Right kidney (tissue), 1 donor: ENCODE measurements at regions not wholly inside any gene's neighbourhood (a gene's known extent, or its start where the extent isn't known, plus 50 kb on each side); places are given as distances from the start of the nearest gene placed in this dataset.

ENCODE experiments used
- DNase-seq: peaks from one replicate; pipeline ENCODE4 v3.0.0-alpha.2; 2016

DNA sequence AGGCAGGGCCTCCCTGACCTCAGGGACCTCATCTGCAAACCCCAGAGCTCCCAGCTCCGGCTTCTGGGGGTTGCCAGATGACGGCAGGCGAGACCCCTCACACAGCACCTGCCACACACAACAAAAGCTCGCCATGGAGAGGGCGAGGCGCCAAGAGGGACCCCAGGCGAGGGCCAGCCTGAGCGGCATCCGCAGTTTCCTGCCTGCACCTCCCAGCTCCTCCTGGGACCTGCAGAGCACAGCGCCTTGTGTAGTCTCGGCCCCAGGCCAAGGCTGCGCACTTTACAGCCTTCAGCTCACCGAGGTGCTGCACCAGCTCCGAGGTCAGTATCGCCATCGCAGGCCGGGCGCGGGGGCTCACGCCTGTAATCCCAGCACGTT is 82.4 kb upstream of the ADAMTS2 start:
- DNase-seq, result no peak

DNA sequence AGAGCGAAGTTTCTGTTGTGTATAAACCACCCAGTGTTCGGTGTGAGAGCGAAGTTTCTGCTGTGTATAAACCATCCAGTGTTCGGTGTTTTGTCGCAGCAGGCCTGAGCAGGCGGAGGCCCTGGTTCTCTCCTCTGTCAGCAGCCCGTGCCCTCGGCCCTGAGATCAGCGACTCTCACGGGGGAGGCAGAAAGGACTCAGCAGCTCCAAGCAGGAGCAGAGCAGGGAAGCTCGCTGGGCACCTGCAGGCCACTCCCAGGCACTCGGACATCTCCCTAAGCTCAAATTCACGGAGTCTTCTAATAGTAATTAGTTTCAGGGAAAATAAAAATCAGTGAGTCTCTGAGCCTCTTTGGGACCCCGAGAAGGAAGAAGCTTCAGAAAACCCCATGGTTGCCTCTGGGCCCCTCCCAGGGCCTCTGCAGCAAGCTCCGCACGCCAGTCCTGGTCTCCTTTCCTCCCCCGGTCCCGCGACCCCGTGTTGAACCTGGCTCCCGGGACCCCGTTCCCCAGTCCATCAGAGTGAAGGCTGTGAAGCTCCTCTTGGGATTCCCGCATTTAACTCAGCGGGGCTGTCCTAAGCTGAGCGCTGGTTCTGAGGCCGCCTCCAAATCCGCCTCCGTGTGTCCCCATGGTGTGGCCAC is 81.9 kb upstream of the ADAMTS2 start:
- no peak for DNase-seq

DNA sequence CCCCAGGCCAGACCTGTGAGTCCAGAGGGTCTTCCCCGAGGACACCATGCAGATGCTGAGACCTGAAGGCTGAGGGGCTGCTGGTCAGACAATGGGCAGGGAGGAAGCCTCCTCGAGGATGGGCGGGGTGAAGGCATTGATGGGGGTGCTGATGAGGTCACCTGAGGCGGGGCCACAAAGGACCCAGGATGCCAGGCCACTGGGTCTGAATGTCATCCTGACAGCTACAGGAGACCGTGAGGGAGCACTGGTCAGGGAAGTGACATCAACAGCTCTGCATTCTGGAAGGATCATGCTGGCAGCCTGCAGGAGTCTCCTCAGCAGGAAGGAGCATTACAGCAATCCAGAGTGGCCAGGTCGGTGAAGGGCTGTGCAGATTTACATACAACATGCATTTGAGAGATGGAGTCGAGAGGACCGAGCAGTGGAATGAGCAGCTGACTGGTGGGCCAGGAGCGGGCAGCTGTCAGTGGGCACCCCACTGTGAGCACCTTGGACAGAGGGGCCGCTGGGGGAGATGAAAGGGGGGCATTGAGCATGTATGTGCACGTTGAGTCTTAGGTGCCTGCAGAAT is 77.7 kb upstream of the ADAMTS2 start:
- no peak for DNase-seq

DNA sequence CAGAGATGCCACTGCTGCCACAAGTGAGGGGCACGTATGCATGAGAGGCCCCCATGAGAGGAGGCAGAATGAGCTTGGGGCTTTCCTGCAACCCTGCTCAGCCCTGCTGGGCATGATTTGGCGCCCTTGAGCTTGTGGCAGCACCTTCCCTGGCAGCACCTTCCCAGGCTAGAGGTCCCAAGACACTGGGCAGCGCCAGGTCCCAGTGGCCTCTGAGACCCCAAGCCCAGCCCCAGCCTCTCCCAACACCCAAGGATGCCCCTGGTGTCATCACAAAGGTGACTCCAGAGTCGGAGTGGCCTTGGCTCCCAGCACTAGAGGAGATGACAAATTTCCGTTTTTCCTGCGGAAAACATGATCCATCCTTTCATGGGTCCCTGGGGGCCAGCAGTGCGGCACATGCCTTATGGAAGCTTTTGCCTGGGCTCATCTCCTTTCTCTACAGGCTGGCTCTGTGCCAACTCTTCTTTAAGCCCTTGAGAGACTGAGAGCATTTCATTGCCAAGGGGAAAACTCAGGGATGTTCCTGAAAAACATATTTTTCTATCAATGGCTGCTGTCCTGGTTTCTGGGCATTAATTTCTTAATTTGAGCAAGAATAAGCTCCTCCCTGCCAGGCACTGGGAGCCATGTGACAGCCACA is 77.1 kb upstream of the ADAMTS2 start:
- no peak for DNase-seq

DNA sequence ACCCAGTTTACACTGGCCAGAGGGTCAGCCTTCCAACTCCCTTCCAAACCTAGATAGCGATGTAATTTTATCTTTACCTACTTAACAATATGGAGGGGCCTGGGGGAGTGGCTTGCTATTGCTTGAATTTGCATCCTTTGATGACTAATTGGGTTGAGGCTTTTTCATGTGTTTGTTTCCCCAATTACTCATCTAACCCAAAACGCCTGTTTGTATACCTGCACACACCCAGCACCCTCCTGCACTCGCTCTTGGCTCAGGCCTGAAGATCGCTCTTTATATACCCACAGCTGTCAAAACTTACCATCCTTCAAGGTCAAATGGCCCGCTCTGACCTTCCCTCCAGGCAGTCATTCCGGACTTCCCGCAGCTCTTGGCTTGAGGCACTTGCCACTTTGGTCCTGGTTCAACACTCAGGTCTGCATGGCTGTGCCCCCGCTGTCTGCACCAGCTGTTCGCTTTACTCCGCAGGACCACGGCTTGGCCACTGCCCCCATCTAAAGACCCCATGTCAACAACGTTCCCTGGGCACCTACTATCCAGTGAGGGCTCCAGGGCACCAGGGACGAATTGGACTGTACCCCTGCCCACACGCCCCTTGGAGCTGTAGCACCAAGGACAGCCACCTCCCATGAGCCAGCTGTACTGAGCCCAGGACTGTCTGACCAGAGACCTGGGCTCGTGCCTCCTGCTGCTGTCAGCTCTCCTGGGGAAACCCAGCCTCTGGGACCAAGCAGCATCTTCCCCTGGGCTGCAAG is 76.1 kb upstream of the ADAMTS2 start:
- DNase-seq, result no peak

DNA sequence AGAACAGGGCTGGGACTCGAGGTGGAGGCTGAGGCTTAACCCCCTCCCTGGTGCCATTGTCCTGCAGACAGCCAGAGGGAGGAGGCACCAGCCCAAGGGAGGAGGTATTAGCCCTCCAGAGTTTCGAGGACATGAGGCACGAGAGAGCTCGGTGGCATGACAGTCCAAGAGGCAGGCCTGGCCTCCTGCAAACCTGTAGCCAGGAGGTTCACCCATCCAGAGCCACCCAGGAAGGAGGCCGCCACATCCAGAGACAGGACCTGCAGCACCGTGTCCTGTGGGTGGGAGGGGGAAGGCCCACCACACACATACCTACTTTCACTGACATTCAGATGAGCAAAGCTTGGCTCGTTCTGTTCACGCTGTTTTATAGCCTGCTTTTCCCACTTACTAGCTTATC is 75.2 kb upstream of the ADAMTS2 start:
- no peak for DNase-seq

DNA sequence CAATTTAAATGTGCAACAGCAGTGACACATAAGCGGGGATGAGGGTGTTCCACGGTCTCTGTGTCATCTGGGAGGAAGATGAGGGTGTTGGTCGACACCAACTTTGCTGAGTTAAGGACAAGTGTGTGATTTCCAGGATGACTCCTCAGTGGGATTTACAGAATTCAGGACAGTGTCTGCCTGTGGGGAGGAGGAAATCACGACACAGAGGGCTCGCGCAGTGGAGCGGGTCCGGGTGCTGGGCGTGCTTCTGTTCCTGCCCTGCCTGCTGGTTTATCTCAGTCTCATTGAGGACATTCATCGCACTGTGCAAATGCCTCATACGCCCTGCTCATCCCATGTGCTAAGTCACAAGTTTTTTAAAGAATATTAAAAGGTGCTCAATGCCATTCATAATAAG is 73.7 kb upstream of the ADAMTS2 start:
- no peak for DNase-seq

DNA sequence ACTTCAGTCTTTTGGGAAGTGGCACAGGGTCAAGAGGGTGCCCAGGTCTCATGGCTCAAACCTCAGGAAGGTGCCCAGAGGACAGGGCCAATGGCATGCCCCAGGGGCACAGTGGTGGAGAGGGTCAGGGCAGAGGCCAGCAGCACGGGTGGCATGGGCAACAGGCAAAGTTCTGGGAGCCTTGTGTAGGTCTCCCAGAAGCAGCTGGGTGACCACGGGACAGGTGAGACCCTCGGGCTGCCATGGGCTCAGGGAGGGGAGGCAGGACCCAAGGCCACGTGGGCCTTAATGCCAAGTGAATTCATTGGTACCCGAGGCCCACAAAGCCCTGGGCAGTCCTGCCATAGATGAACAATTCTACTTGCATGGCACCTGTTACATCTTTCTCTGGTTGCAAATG is 72.4 kb upstream of the ADAMTS2 start:
- no peak for DNase-seq

DNA sequence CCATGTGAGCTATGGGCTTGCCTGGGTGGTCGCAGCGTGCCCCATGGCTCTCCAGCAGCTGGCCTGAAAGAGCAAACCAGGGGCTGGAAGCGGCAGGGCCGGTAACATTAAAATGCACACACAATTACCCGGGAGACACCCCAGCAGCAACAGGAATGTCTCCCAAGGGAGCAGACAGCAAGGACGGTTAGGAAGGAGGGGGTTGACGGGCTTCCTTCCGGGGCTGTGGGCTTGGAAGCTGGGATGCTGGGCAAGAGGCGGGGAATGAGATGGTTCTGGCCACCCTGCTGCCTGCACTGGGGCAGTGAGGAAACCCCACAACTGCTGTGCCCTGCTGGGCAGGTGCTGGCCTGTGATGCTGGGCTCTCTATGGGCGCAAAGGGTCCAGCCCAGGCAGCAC is 71.8 kb upstream of the ADAMTS2 start:
- DNase-seq, result no peak

DNA sequence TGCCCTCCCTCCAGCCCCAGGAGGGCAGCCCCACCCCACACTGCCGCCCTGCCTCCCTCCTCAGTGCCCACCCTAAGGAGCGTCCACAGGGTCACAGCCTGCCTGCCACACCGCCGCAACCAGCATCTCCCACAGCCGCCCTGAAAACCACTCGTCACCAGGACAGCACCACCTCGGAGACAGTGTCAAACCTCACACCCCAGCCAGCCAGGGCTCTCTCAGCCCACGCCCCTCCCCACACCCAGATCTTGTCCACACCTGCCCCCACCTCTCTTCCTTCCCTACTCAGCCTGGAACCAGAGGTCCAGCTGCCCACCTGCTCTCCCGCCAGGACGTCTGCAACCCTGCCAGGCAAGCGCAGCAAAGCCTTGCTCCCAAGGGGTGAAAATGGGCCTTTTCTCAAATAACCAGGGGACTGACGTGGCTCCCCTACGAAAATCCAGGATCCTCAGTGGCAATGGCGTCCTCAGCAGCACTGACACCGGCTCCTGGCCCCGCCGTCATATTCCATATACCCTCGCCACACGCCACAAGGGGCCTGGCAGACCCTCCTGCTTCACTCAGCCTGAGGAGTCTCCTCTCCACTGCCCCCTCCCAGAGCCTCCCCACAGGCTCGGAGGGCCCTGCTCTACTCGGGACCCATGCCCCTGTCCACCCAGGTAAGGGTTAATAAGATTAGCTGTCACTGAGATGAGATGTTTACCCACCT is 71.0 kb upstream of the ADAMTS2 start:
- DNase-seq, result no peak

DNA sequence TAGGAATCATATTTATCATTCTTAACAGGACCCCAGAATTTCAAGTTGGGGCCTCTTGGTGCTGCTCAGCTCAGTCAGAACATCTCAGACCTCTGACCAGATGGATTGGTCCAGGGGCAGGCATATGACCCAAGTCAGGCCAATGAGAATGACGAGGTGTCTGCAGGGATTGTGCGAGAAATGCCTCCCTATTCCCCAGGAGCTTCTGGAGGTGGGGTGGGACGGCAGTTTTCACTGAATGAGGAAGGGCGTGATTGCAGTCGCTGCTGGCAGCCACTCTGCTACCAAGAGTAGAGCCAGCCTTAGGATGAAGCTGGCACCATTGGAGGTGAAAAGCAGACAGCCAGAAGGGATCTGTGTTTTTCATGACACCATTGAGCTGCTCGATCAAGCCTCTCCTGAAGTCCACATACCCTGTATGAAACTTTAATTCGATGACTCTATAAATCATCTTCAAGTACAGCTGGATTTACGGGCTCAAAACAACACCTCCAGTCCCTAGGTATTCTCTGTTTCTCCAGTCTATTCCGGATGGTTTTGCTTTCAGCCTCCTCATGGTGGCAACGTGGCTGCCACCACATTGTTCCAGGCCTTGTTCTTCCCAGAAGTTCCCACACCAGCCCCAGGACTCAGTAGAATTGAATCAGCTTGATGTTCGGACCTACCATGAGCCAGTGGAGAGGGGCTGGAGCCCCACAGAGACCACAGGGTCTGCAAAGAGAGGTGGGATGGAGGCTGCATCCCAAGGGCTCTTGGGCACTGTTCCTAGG is 70.2 kb upstream of the ADAMTS2 start:
- no peak for DNase-seq

DNA sequence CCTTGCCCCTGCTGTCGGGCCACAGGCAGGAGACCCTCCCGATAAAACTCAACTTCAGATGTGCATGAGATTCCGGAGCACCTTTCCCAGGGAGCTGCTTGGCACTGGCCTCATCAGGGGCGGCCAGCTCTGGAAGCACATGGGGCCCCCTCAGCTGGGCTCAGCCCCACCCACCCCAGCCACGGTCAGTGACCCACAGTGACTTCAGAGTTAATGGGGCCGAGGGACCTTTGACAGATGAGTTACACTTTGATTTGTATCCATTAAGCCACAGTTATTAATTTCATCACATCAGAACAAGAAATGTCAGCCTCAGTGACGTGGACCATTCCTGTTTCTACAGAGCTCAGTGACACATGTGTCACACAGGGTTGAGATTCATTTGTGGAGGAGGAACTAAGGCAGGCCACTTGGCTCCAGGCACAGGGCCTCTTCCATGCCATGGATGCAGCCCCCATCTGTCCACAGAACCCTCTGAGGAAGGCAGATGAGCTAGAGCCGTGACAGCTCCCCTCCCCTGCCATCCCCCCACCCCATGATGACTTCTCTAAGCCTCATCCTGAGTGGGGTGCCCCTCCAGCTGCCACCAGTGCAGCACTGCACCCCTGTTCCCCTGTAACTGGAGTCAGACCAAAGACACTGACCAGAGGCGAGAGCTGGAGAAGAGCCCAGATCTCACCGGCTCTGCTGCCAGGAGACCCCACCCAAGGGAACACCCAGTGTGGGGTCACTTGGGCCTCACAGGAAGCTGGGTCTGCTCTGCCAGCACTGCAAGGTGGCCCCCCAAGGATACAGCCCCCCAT is 69.4 kb upstream of the ADAMTS2 start:
- DNase-seq, result no peak

DNA sequence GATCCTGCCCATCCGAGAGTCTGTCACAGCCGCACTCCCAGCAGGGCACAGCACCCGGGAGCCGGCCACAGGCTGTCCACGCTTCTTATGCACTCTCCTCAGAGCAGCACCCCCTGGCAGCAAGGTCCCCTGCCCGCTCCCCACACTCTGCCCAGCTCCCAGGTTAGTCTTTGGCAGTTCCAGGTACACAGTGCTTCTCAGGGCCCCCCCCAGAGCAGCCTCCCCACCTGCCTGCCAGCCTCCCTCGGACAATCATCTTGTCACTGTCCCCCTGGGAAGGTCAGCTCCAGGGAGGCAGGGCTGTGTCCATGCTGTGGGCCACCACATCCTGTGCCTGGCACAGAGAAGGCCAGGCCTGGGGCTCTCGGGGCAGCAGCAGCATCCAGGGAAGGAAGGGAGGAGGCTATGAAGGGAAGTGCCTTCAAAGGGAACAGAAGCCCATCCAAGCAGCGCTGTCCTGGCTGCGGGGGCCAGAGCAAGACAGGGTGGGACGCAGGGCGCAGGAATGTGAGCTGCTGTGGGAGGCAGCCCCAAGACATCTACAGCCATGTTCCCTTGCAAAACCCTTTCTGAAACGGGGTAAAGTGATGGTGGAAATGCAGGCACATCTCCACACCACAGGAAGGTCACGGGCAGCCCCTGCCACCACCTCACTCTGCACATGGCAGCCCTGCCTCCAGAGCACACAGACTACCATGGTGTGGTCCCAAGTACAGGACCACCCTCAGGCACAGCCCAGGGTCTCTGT is 68.6 kb upstream of the ADAMTS2 start:
- no peak for DNase-seq

DNA sequence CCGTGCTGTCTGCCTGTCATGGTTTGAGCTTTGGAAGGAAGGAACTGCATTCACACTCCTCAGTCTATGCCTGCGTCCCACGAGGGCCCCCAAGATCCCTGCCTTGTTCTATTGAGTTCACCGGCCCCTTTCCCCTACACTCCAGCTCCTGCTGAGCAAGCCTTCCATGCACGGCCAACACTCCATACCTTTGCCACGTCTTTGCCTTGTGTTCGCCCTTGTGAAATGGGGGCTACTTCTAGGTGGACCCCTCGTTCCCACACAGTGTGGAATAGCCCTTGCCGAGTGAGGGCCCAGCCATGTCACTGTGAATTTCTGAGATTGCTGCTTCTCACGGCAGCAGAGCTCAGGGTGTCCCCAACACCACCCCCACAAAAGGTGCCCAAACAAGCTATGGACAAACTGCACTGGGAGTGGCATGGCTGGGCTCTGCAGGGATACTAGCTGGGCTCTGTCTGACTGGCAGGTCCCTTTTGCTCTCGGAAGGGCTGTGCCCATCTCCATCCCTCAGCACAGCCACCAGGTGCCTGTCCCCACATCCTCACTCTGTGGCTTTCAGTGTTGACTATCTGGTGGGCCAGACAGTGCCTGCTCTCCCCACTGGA is 67.9 kb upstream of the ADAMTS2 start:
- no peak for DNase-seq

DNA sequence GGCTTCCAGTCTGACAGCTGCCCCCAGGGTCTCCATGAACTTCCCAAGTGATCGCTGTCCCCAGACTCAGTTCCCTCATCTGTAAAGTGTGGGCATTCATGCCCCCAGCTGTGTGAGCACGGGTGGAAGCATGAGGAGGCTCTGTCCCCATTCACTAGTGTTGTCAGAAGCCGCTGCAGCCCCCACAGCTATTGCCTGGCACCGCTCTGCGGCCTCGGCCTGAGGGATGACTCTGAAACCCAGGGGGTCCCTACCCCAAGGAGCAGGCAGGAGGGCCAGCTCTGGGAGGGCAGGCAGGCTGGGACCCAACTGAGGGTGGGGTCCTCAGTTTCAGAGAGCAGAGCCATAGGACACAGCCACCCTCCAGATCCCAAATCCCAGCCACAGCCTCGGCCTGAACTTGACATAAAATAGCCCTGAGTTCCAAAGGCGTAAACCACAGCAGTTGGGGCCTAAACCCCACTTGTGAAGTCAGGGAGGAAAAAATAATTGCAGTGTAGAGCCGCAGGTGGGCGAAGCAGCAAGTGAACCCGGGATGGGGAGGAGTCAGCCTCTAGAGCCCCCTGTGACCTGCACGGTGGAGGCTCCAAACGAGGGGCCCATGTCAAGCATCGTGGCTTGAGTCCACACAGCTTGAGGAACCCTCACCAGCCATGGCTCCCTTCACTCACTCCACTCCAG is 66.0 kb upstream of the ADAMTS2 start:
- no peak for DNase-seq

DNA sequence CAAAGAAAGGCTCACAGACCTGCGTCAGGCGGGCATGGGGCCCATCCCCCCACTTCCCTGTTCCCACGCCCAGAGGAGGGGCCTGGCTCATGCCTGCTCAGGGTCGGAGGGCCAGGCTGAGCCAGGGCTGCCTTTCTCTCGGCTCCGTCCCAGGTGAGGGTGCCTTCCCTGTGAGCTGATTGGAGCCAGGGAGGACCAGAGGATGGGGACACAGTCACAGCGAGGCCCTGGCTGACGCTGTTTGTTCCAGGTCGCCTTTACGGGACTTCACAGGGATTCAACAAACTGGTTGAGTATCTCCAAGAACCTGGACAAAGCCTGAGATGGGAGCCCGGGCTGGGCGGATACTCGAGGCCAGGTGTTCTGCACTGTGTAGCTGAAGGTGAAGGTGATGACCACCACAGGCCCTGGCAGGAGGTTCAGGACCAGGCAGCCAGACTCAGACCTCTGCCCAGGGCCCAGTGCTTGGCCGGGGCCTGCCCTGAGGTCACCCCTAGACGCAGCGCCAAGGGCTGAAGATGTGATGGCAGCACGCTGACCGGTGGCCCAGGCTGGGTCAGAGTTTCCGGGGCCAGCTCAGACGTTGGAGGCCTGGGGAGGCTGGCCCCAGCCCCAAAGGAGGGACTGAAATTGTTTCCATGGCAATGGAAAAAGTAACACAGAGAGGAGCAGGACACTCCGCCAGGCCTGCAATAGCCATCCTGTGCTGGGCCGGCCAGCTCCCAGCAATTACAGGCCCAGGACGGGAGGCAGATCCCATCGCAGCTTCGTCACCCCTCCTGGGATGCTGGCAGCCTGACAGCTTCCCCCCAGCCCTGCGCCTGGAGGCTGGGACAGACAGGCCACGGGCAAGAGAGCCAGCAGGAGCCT is 65.3 kb upstream of the ADAMTS2 start:
- DNase-seq, result no peak

DNA sequence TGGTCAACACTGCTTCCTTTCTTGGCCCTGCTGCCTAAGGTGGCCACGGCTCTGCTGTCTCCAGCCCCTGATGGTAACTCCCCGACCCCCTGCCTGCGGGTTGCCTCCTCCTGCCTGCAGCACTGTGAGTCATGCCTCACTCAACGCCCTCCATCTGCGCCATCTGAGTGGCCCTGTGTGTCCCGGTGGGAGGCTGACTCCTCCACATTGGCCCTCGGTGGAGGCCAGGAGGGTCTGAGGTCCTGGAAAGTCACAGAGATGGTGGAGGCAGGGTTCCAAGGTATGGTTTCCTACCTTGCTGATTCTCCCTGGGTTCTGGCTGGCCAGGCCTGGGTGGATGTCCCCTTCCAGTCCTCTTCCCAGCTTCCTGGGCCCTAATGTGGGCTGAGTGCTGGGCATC is 64.5 kb upstream of the ADAMTS2 start:
- DNase-seq, result no peak

DNA sequence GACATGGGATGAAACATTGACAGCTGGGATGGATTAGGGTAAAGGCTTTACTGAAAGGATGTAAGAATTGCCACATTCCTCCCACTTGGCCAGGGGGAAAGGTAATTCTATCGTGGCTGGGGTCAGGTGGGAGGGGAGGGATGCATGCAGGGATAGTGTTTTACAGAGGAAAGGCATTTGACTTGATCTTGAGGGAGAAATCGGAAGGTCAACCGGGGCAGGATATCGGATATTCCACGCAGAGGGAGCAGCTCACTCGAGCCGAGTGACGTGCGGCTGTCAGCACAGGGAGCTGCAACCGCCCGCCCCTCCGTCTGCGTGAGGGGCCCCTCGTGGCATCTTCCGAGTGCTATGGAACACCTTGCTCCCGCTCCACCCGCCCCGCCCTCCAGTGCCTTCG is 63.4 kb upstream of the ADAMTS2 start:
- DNase-seq, result no peak
